ENCODE measurements at regions not wholly inside any gene's neighbourhood (a gene's known extent, or its start where the extent isn't known, plus 50 kb on each side); places are given as distances from the start of the nearest gene placed in this dataset.
"Not testable (repeated sequence)": the region's sequence is repeated elsewhere in the genome, so short reads cannot be mapped to it uniquely, and the experiment has no call there.

GRCh38 chr7:113267885-113268284, 149.5 kb upstream of the SMIM30 start:
- Mint-ChIP-seq H3K4me1 (ENCODE audit: low read depth, unreplicated experiment) (no peaks in the 10 kb centered on the region), H3K27me3 (ENCODE audit: unreplicated experiment) (no peaks in the 10 kb centered on the region), H3K36me3 (ENCODE audit: insufficient read depth, unreplicated experiment) (no peaks in the 10 kb centered on the region), H3K27ac (ENCODE audit: unreplicated experiment) (no peak overlapping the region), H3K4me3 (ENCODE audit: low read depth, unreplicated experiment) (no peak overlapping the region), H3K9me3 (ENCODE audit: low read depth, unreplicated experiment) (peaks cover 10% of the 10 kb centered on the region)
- no TSS peak for BruUV-seq (replicated peaks)
- CTCF ChIA-PET: no interaction called here
- no peak for TF ChIP-seq CTCF (IDR thresholded peaks at IDR 0.05; ENCODE audit: unreplicated experiment)
- intact Hi-C loops (cut with micrococcal nuclease; ENCODE audit: unreplicated experiment): no loop called here
- no peak for DNase-seq

- BruUV-seq (replicated peaks): no TSS peak
- no peak for TF ChIP-seq CTCF (IDR thresholded peaks at IDR 0.05; ENCODE audit: unreplicated experiment)
- no peaks in the 10 kb centered on the region for H3K36me3 Mint-ChIP-seq (ENCODE audit: insufficient read depth, unreplicated experiment)
- DNase-seq: no peak
- CTCF ChIA-PET: no interaction called here
- H3K9me3 Mint-ChIP-seq (ENCODE audit: low read depth, unreplicated experiment): peaks cover 10% of the 10 kb centered on the region
- H3K4me3 Mint-ChIP-seq (ENCODE audit: low read depth, unreplicated experiment): no peak overlapping the region
- no peak overlapping the region for H3K27ac Mint-ChIP-seq (ENCODE audit: unreplicated experiment)
- H3K27me3 Mint-ChIP-seq (ENCODE audit: unreplicated experiment): no peaks in the 10 kb centered on the region
- no peaks in the 10 kb centered on the region for H3K4me1 Mint-ChIP-seq (ENCODE audit: low read depth, unreplicated experiment)
- intact Hi-C loops (cut with micrococcal nuclease; ENCODE audit: unreplicated experiment): no loop called here
Observed at GRCh38 chr7:113267271-113267670, 148.9 kb upstream of the SMIM30 start.

- no peak for DNase-seq
- intact Hi-C loops (cut with micrococcal nuclease; ENCODE audit: unreplicated experiment): no loop called here
- no peaks in the 10 kb centered on the region for H3K4me1 Mint-ChIP-seq (ENCODE audit: low read depth, unreplicated experiment)
- TF ChIP-seq CTCF (IDR thresholded peaks at IDR 0.05; ENCODE audit: unreplicated experiment): no peak
- no TSS peak for BruUV-seq (replicated peaks)
- H3K9me3 Mint-ChIP-seq (ENCODE audit: low read depth, unreplicated experiment): peaks cover 6% of the 10 kb centered on the region
- no peak overlapping the region for H3K4me3 Mint-ChIP-seq (ENCODE audit: low read depth, unreplicated experiment)
- no peak overlapping the region for H3K27ac Mint-ChIP-seq (ENCODE audit: unreplicated experiment)
- H3K36me3 Mint-ChIP-seq (ENCODE audit: insufficient read depth, unreplicated experiment): no peaks in the 10 kb centered on the region
- H3K27me3 Mint-ChIP-seq (ENCODE audit: unreplicated experiment): no peaks in the 10 kb centered on the region
- CTCF ChIA-PET: no interaction called here
Observed at GRCh38 chr7:113263749-113264148, 145.4 kb upstream of the SMIM30 start.

GRCh38 chr7:113263215-113263742, 144.9 kb upstream of the SMIM30 start:
- H3K4me1 Mint-ChIP-seq (ENCODE audit: low read depth, unreplicated experiment); CTCF ChIA-PET; H3K27ac Mint-ChIP-seq (ENCODE audit: unreplicated experiment); H3K36me3 Mint-ChIP-seq (ENCODE audit: insufficient read depth, unreplicated experiment); H3K9me3 Mint-ChIP-seq (ENCODE audit: low read depth, unreplicated experiment); H3K4me3 Mint-ChIP-seq (ENCODE audit: low read depth, unreplicated experiment); H3K27me3 Mint-ChIP-seq (ENCODE audit: unreplicated experiment); DNase-seq; BruUV-seq (replicated peaks); intact Hi-C loops (cut with micrococcal nuclease; ENCODE audit: unreplicated experiment): not testable (repeated sequence)

GRCh38 chr7:113256883-113257531, 138.7 kb upstream of the SMIM30 start:
- Mint-ChIP-seq H3K4me3 (ENCODE audit: low read depth, unreplicated experiment) (no peak overlapping the region), H3K27ac (ENCODE audit: unreplicated experiment) (no peak overlapping the region), H3K4me1 (ENCODE audit: low read depth, unreplicated experiment) (no peaks in the 10 kb centered on the region), H3K9me3 (ENCODE audit: low read depth, unreplicated experiment) (peaks cover 3% of the 10 kb centered on the region), H3K36me3 (ENCODE audit: insufficient read depth, unreplicated experiment) (no peaks in the 10 kb centered on the region), H3K27me3 (ENCODE audit: unreplicated experiment) (no peaks in the 10 kb centered on the region)
- DNase-seq: no peak
- no peak for TF ChIP-seq CTCF (IDR thresholded peaks at IDR 0.05; ENCODE audit: unreplicated experiment)
- BruUV-seq (replicated peaks): no TSS peak
- intact Hi-C loops (cut with micrococcal nuclease; ENCODE audit: unreplicated experiment): no loop called here
- CTCF ChIA-PET: no interaction called here

Measured in Calu3 (cell line).